Bronchial epithelial cell (primary cell): ENCODE measurements at regions not wholly inside any gene's neighbourhood (a gene's known extent, or its start where the extent isn't known, plus 50 kb on each side); places are given as distances from the start of the nearest gene placed in this dataset.

Experiments used
- DNase-seq: peaks from one replicate; pipeline ENCODE4 v3.0.0-alpha.2; 2010; ENCODE audit warnings: low read depth
- FAIRE-seq: peaks from 2 replicates; lab custom pipeline; 2011; peaks lifted over from hg19 to GRCh38; lab: Jason Lieb, UNC
- H3K27me3 ChIP-seq: 2 replicates; pipeline ENCODE4 v1.5.1; 2011; ENCODE audit warnings: low read length; ENCODE audit not compliant: control insufficient read depth, insufficient read depth
- H3K36me3 ChIP-seq: 2 replicates; pipeline ENCODE4 v1.5.1; 2011; ENCODE audit warnings: low read length; ENCODE audit not compliant: control insufficient read depth, insufficient read depth
- H3K4me3 ChIP-seq: 2 replicates; pipeline ENCODE4 v1.5.1; 2011; ENCODE audit warnings: mild to moderate bottlenecking, low read depth, low read length, control low read depth
- TF ChIP-seq, protein P1 (sequence below): IDR thresholded peaks from 2 replicates; pipeline ENCODE4 v1.5.1; 2011; ENCODE audit warnings: mild to moderate bottlenecking, moderate library complexity, low read length, control low read depth, inconsistent platforms; ENCODE audit not compliant: insufficient read depth, severe bottlenecking

DNA sequence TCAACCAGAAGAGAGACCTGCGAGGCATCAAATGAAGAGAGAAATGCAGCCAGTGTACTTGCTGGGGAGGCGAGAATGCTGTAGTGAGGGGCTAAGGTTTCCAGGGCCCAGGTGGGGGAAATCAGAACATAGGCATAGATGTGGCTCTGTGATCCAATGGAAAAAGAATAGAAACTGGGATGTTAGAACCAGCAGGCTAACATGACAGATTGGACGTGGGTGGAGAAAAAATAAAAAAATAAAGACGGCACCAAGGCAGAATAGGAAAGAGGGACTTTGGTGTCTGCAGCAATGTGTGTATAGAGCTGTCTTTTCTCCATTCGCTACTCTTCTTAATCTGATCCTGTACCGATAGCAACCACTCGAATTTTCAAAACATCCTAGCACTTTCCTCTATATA lies 381.0 kb upstream of the NBEA start:
- FAIRE-seq = no peak

GRCh38 chr13:34567597-34567996 lies 374.5 kb upstream of the NBEA start:
- Histone ChIP-seq H3K36me3 (no peaks in the 10 kb centered on the region), H3K27me3 (no peaks in the 10 kb centered on the region), H3K4me3 (no peak overlapping the region)
- FAIRE-seq (no peak), DNase-seq (no peak)
- TF ChIP-seq, protein P1, sequence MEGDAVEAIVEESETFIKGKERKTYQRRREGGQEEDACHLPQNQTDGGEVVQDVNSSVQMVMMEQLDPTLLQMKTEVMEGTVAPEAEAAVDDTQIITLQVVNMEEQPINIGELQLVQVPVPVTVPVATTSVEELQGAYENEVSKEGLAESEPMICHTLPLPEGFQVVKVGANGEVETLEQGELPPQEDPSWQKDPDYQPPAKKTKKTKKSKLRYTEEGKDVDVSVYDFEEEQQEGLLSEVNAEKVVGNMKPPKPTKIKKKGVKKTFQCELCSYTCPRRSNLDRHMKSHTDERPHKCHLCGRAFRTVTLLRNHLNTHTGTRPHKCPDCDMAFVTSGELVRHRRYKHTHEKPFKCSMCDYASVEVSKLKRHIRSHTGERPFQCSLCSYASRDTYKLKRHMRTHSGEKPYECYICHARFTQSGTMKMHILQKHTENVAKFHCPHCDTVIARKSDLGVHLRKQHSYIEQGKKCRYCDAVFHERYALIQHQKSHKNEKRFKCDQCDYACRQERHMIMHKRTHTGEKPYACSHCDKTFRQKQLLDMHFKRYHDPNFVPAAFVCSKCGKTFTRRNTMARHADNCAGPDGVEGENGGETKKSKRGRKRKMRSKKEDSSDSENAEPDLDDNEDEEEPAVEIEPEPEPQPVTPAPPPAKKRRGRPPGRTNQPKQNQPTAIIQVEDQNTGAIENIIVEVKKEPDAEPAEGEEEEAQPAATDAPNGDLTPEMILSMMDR = no peak

More for the DNA sequence above, 381.0 kb upstream of the NBEA start:
- TF ChIP-seq, protein P1 = no peak
- H3K36me3 ChIP-seq = no peaks in the 10 kb centered on the region
- no peaks in the 10 kb centered on the region for H3K27me3 ChIP-seq
- no peak overlapping the region for H3K4me3 ChIP-seq
- no peak for DNase-seq

- no peaks in the 10 kb centered on the region for H3K27me3 ChIP-seq
- DNase-seq (no peak), FAIRE-seq (no peak)
- H3K36me3 ChIP-seq = no peaks in the 10 kb centered on the region
- no peak overlapping the region for H3K4me3 ChIP-seq
- TF ChIP-seq, protein P1 = no peak
Measured at GRCh38 chr13:34570698-34571353, 371.2 kb upstream of the NBEA start.

DNA sequence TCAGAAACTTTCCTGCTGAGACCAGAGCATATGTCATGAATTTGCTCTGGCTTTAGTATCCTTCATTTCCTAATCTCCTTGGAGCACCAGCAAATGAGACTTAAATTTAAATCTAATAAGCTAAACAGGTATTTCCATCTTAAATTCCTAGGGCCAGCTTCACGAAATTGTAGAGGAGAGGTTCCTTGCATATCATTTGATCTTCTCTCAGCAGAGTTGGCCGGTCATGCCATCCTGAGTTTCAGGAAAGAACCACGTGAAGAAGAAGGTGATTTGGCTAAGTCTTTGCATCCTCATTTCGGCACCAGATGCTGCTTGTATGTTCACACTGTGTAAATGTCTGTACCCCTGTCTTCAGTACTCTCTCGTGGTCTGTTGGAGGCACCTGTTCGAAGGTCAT lies 370.4 kb upstream of the NBEA start:
- no peak overlapping the region for H3K4me3 ChIP-seq
- TF ChIP-seq, protein P1 = no peak
- no peaks in the 10 kb centered on the region for H3K27me3 ChIP-seq
- no peaks in the 10 kb centered on the region for H3K36me3 ChIP-seq
- FAIRE-seq (no peak), DNase-seq (no peak)

DNA sequence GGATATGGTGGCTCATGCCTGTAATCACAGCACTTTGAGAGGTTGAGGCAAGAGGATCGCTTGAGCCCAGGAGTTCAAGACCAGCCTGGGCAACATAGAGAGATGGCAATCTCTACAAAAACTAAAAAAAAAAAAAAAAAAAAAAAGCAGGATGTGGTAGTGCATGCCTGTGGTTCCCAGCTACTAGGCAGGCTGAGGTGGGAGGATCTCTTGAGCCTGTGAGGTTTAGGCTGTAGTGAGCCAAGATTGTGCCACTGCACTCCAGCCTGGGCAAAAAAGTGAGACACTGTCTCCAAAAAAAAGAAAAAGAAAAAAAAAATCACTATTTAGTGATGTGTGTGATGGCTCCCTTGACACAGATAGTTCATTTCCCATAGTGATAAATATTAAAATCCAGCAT lies 365.0 kb upstream of the NBEA start:
- DNase-seq = peak; percentile 57
- Histone ChIP-seq H3K36me3 (no peaks in the 10 kb centered on the region), H3K4me3 (no peak overlapping the region), H3K27me3 (no peaks in the 10 kb centered on the region)
- FAIRE-seq = no peak
- TF ChIP-seq, protein P1 = no peak

DNA sequence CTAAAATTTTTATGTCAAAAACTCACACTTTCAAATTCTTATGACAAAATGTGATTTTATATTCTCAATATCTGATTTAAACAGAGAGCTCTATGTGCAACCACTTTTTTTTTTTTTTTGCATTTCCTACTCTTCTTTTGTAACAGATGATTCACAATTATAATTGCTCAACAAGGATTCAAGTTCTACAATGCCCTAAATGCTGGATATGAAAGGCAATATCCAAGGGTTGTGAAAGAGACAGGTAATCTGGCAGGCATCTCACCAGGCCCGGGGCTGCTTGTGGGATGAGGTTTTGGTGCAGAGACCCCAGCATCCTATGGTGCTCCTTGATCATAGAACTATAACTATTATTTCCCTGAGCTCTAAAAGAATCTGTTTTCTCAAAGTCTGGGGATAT lies 363.6 kb upstream of the NBEA start:
- Histone ChIP-seq H3K4me3 (no peak overlapping the region), H3K36me3 (no peaks in the 10 kb centered on the region), H3K27me3 (no peaks in the 10 kb centered on the region)
- TF ChIP-seq, protein P1 = no peak
- peak; percentile 93 for DNase-seq
- no peak for FAIRE-seq
